ENCODE measurements at regions not wholly inside any gene's neighbourhood (a gene's known extent, or its start where the extent isn't known, plus 50 kb on each side); places are given as distances from the start of the nearest gene placed in this dataset.

DNA sequence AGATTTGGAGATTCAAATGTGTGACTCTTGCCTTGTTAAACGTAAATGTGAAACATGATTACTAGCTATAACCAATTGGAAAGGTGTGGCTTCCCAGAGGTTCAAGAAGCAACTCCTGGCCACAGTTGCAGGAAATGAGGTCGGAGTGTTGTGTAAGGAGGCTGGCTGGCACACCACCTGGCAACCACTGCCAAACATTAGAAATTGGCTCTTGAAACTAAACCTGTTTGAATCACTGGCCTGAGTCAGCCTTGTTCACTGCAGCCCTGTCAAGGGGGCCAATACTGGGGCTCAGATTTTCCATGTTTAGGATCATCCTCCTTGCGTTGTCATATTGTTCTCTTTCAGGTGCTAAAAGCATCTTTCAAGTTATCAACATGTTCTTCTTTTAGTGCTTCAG lies 206.3 kb downstream of the ARL6IP6 start:
- DNase-seq, result no peak

DNA sequence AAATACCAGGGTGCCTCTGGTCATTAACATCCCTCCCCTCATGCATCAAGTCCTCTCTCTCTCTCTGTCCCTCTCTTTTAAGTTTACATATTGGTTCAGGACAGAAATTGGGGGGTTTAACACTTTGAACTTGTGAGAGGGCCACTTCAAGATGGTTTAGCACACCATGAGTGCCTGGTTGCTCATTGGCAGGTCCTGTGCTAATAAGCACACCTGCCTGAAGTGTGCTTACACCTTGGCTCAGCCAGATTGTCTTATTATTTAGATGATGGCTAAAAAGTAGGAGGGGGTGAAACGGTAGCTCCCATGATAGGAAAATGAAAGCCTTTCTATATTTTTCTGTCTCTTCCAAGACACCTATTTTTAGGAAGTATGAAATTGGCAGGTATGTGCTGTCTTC lies 205.8 kb downstream of the ARL6IP6 start:
- H3K4me3 ChIP-seq, result no peak overlapping the region
- no peaks in the 10 kb centered on the region for H3K36me3 ChIP-seq
- DNase-seq, result no peak
- intact Hi-C loops (cut with DNase I; ENCODE audit: low total_unique reads) (no loop called here), in situ Hi-C loops (cut with MboI; ENCODE audit: low pct_ligation_motif_present in 1 of 4, low pct_unique_long_range_greater_than_20kb in 1 of 4, low sequenced_read_pairs in 3 of 4) (loop anchor here in 1 of 4 donors (25.0 kb wide), 1 partner anchor 588 kb away; no protein-coding TSS in a partner anchor)
- no peaks in the 10 kb centered on the region for H3K9me3 ChIP-seq
- 83% methylated on average over 1 of the region's 1 CpG; no CpG with 5 or more reads in 1 of the 2 donors for WGBS, 2 donors (ENCODE audit: low coverage in 1 of 2)
- TF ChIP-seq, protein P1, sequence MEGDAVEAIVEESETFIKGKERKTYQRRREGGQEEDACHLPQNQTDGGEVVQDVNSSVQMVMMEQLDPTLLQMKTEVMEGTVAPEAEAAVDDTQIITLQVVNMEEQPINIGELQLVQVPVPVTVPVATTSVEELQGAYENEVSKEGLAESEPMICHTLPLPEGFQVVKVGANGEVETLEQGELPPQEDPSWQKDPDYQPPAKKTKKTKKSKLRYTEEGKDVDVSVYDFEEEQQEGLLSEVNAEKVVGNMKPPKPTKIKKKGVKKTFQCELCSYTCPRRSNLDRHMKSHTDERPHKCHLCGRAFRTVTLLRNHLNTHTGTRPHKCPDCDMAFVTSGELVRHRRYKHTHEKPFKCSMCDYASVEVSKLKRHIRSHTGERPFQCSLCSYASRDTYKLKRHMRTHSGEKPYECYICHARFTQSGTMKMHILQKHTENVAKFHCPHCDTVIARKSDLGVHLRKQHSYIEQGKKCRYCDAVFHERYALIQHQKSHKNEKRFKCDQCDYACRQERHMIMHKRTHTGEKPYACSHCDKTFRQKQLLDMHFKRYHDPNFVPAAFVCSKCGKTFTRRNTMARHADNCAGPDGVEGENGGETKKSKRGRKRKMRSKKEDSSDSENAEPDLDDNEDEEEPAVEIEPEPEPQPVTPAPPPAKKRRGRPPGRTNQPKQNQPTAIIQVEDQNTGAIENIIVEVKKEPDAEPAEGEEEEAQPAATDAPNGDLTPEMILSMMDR (IDR thresholded peaks at IDR 0.05), result no peak
- TF ChIP-seq EP300 (IDR thresholded peaks at IDR 0.05; ENCODE audit: low read depth) (no peak), POLR2AphosphoS5 (IDR thresholded peaks at IDR 0.05) (no peak), POLR2A (IDR thresholded peaks at IDR 0.05) (no peak)
- H3K4me1 ChIP-seq, result no peaks in the 10 kb centered on the region
- no peaks in the 10 kb centered on the region for H3K27me3 ChIP-seq
- no peak overlapping the region for H3K27ac ChIP-seq

More for the DNA sequence above, 206.3 kb downstream of the ARL6IP6 start:
- Histone ChIP-seq H3K27me3 (no peaks in the 10 kb centered on the region), H3K4me1 (no peaks in the 10 kb centered on the region), H3K9me3 (no peaks in the 10 kb centered on the region), H3K27ac (no peak overlapping the region), H3K4me3 (no peak overlapping the region), H3K36me3 (no peaks in the 10 kb centered on the region)
- no peak for TF ChIP-seq POLR2A (IDR thresholded peaks at IDR 0.05)
- TF ChIP-seq POLR2AphosphoS5 (IDR thresholded peaks at IDR 0.05), result no peak
- TF ChIP-seq EP300 (IDR thresholded peaks at IDR 0.05; ENCODE audit: low read depth), result no peak
- TF ChIP-seq, protein P1 (IDR thresholded peaks at IDR 0.05), result no peak
- intact Hi-C loops (cut with DNase I; ENCODE audit: low total_unique reads) (no loop called here), in situ Hi-C loops (cut with MboI; ENCODE audit: low pct_ligation_motif_present in 1 of 4, low pct_unique_long_range_greater_than_20kb in 1 of 4, low sequenced_read_pairs in 3 of 4) (loop anchor here in 2 of 4 donors (25.0 kb wide), 1 partner anchor 588 kb away; no protein-coding TSS in a partner anchor)
- 44 to 55% methylated on average over 2 to 3 of the region's 3 CpGs for WGBS, 2 donors (ENCODE audit: low coverage in 1 of 2)

DNA sequence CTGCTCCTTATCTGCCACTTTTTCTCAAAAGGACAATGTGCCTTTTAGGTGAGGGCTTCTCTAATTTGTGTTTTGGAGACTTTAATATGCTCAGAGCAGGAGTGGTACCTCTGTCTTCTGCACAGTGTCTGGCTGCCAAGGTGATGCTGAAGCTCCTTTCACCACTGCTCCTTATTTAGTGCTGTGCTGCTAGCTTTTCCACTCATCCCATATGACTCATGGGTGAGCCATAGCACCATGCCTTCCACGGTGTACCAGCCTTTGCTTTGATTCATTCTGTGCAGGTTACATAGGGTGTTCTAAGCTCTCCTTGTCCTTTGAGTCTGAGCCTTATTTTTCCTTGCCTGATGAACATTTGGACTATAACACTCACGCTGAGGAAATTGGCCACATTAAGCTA lies 202.4 kb downstream of the ARL6IP6 start:
- Histone ChIP-seq H3K36me3 (no peaks in the 10 kb centered on the region), H3K27ac (no peak overlapping the region), H3K4me3 (no peak overlapping the region), H3K27me3 (no peaks in the 10 kb centered on the region), H3K4me1 (no peaks in the 10 kb centered on the region), H3K9me3 (no peaks in the 10 kb centered on the region)
- intact Hi-C loops (cut with DNase I; ENCODE audit: low total_unique reads) (no loop called here), in situ Hi-C loops (cut with MboI; ENCODE audit: low pct_ligation_motif_present in 1 of 4, low pct_unique_long_range_greater_than_20kb in 1 of 4, low sequenced_read_pairs in 3 of 4) (loop anchor here in 1 of 4 donors (25.0 kb wide), 1 partner anchor 591 kb away; no protein-coding TSS in a partner anchor)
- WGBS, 2 donors (ENCODE audit: low coverage in 1 of 2), result 32 to 40% methylated on average over 2 of the region's 2 CpGs
- TF ChIP-seq POLR2A (IDR thresholded peaks at IDR 0.05) (no peak), POLR2AphosphoS5 (IDR thresholded peaks at IDR 0.05) (no peak), EP300 (IDR thresholded peaks at IDR 0.05; ENCODE audit: low read depth) (no peak)
- TF ChIP-seq, protein P1 (IDR thresholded peaks at IDR 0.05), result no peak
- no peak for DNase-seq

DNA sequence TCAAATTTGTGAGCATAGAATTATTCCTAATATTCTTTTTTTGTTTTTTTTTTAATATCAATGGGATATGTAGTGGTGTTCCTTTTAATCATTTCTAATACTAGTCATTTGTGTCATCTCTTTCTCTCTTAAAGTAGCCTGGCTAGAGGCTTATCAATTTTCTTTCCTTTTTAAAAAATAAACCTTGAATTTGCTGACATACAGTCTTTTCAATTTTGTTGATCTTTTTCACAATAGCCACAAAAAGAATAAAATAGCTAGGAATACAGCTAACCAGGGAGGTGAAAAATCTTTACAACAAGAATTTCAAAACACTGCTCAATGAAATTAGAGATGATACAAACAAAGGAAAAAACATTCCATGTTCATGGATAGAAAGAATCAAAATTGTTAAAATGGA lies 192.6 kb downstream of the ARL6IP6 start:
- H3K9me3 ChIP-seq, result no peaks in the 10 kb centered on the region
- H3K27me3 ChIP-seq, result no peaks in the 10 kb centered on the region
- no peaks in the 10 kb centered on the region for H3K36me3 ChIP-seq
- H3K4me3 ChIP-seq, result no peak overlapping the region
- DNase-seq, result no peak
- H3K4me1 ChIP-seq, result no peaks in the 10 kb centered on the region
- intact Hi-C loops (cut with DNase I; ENCODE audit: low total_unique reads), result no loop called here
- no peak overlapping the region for H3K27ac ChIP-seq
- no peak for TF ChIP-seq POLR2AphosphoS5 (IDR thresholded peaks at IDR 0.05)
- no peak for TF ChIP-seq EP300 (IDR thresholded peaks at IDR 0.05; ENCODE audit: low read depth)
- TF ChIP-seq, protein P1 (IDR thresholded peaks at IDR 0.05), result no peak
- no peak for TF ChIP-seq POLR2A (IDR thresholded peaks at IDR 0.05)
- in situ Hi-C loops (cut with MboI; ENCODE audit: low pct_ligation_motif_present in 1 of 4, low pct_unique_long_range_greater_than_20kb in 1 of 4, low sequenced_read_pairs in 3 of 4), result loop anchor here in 1 of 4 donors (25.0 kb wide), 1 partner anchor 601 kb away; no protein-coding TSS in a partner anchor
